Esophagus muscularis mucosa (tissue), 3 donors: ENCODE measurements at regions not wholly inside any gene's neighbourhood (a gene's known extent, or its start where the extent isn't known, plus 50 kb on each side); places are given as distances from the start of the nearest gene placed in this dataset.

Source experiments
- CTCF ChIP-seq, 3 experiments: fragments of 200-600 bp in 2 of 3; fragments of 450-650 bp in 1 of 3; sonication (generic) in 2 of 3; IDR thresholded peaks; one replicate each; pipeline ENCODE4 v1.5.1; 2017 to 2019; ENCODE audit warnings: antibody characterized with exemption in 3 of 3, mild to moderate bottlenecking in 2 of 3, moderate library complexity in 1 of 3
- POLR2A ChIP-seq: fragments of 450-650 bp; IDR thresholded peaks from one replicate; pipeline ENCODE4 v1.6.1; 2017; ENCODE audit warnings: antibody characterized with exemption, moderate library complexity, mild to moderate bottlenecking, low read depth

DNA sequence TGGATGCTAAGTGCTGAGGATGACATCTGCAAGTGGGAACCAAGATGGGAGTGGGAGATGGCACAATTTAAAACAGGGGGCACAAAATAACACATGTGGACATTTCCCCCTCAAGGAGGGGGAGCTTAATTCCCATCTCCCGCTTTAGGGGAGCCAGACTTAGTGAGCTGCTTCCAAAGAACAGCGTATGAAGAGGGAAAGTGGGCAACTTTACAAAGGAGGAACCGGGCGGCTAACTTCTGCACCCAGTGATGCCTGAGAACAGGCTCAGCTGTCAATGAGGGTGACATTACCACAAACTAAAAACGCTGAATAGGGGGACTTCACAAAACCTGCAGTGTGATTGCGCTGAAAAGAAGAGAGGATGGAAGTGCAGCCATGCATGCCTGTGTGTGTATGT is 95.5 kb upstream of the NXT1 start:
- TF ChIP-seq CTCF (IDR thresholded peaks at IDR 0.05) (no peak), POLR2A (no peak)
